Caco-2 (cell line): ENCODE measurements at regions not wholly inside any gene's neighbourhood (a gene's known extent, or its start where the extent isn't known, plus 50 kb on each side); places are given as distances from the start of the nearest gene placed in this dataset.

ENCODE experiments used
- BruUV-seq: library from RNA; stranded (reverse); fragments of 400-500 nt; replicated peaks from 2 replicates; lab custom pipeline; 2021; lab: Mats Ljungman, UMichigan
- CTCF ChIA-PET: fragments of 300-600 bp; sonication (Branson Sonifier 250); formaldehyde crosslinking; loops from one replicate; lab custom pipeline; 2022; ENCODE audit warnings: antibody characterized with exemption; lab: Charles Lee
- POLR2A ChIA-PET: fragments of 300-600 bp; sonication (Branson Sonifier 250); formaldehyde crosslinking; loops from one replicate; lab custom pipeline; 2022; ENCODE audit warnings: antibody characterized with exemption; lab: Charles Lee
- DNase-seq, 2 experiments: peaks; one replicate each; pipeline versions ENCODE4 v3.0.0 to v3.0.0-alpha.2; 2020 to 2022
- H3K27me3 ChIP-seq: replicated peaks from 2 replicates; pipeline ENCODE4 v1.6.0; 2011; ENCODE audit warnings: low read length; ENCODE audit not compliant: control insufficient read depth, insufficient read depth
- H3K36me3 ChIP-seq: 2 replicates; pipeline ENCODE4 v1.5.1; 2011; ENCODE audit warnings: low read length; ENCODE audit not compliant: control insufficient read depth, insufficient read depth
- H3K4me1 ChIP-seq: fragments of 250-450 bp; sonication (Bioruptor Pico); 2 replicates; pipeline ENCODE4 v1.5.1; 2020; ENCODE audit warnings: mild to moderate bottlenecking
- H3K4me3 ChIP-seq: 2 replicates; pipeline ENCODE4 v1.5.1; 2011; ENCODE audit warnings: low read depth, mild to moderate bottlenecking, control low read depth, low read length
- H3K9me3 ChIP-seq: fragments of 250-450 bp; sonication (Bioruptor Pico); 2 replicates; pipeline ENCODE4 v1.5.1; 2020; ENCODE audit warnings: mild to moderate bottlenecking, moderate library complexity
- H3K27ac Mint-ChIP-seq: one replicate; pipeline ENCODE4 v1.8.0; 2022; ENCODE audit warnings: mixed read lengths; ENCODE audit not compliant: unreplicated experiment
- H3K27me3 Mint-ChIP-seq: one replicate; pipeline ENCODE4 v1.8.0; 2022; ENCODE audit warnings: mixed read lengths; ENCODE audit not compliant: insufficient read depth, unreplicated experiment
- H3K36me3 Mint-ChIP-seq: one replicate; pipeline ENCODE4 v1.8.0; 2022; ENCODE audit warnings: mild to moderate bottlenecking, mixed read lengths; ENCODE audit not compliant: insufficient read depth, unreplicated experiment
- H3K4me1 Mint-ChIP-seq: one replicate; pipeline ENCODE4 v1.8.0; 2022; ENCODE audit warnings: low read depth, mixed read lengths; ENCODE audit not compliant: unreplicated experiment
- H3K4me3 Mint-ChIP-seq: one replicate; pipeline ENCODE4 v1.8.0; 2022; ENCODE audit warnings: mild to moderate bottlenecking, moderate library complexity, mixed read lengths; ENCODE audit not compliant: unreplicated experiment
- H3K9me3 Mint-ChIP-seq: one replicate; pipeline ENCODE4 v1.8.0; 2022; ENCODE audit warnings: mixed read lengths; ENCODE audit not compliant: unreplicated experiment
- CTCF ChIP-seq, 2 experiments: fragments of 200-600 bp in 1 of 2; IDR thresholded peaks; 1 replicate in 1 of 2; 2 replicates in 1 of 2; pipeline versions ENCODE4 v1.5.1 to v1.8.0; 2011 to 2022; ENCODE audit warnings: antibody characterized with exemption in 1 of 2, control low read depth in 1 of 2, inconsistent platforms in 1 of 2, low read depth in 1 of 2, low read length in 1 of 2, mild to moderate bottlenecking in 1 of 2, moderate library complexity in 1 of 2; ENCODE audit not compliant: insufficient read depth in 1 of 2, severe bottlenecking in 1 of 2, unreplicated experiment in 1 of 2
- intact Hi-C: fragments of 100-400 bp; cut with micrococcal nuclease; formaldehyde crosslinking; loops from one replicate; pipeline ENCODE4 v1.10.0; 2022; ENCODE audit not compliant: unreplicated experiment

- no peaks in the 10 kb centered on the region for H3K9me3 Mint-ChIP-seq
- ChIA-PET CTCF (no interaction called here), POLR2A (no interaction called here)
- no peaks in the 10 kb centered on the region for H3K27me3 Mint-ChIP-seq
- H3K4me1 Mint-ChIP-seq = peaks cover 6% of the 10 kb centered on the region
- Histone ChIP-seq H3K27me3 (no peaks in the 10 kb centered on the region), H3K4me1 (no peaks in the 10 kb centered on the region), H3K36me3 (no peaks in the 10 kb centered on the region), H3K4me3 (no peak overlapping the region), H3K9me3 (no peaks in the 10 kb centered on the region)
- no peak for TF ChIP-seq CTCF (IDR thresholded peaks at IDR 0.05; ENCODE audit: insufficient read depth in 1 of 2, low read depth in 1 of 2, low read length in 1 of 2, severe bottlenecking in 1 of 2, unreplicated experiment in 1 of 2)
- no TSS peak for BruUV-seq
- no peaks in the 10 kb centered on the region for H3K36me3 Mint-ChIP-seq
- DNase-seq = no peak
- intact Hi-C loops = no loop called here
- H3K4me3 Mint-ChIP-seq = no peak overlapping the region
- no peak overlapping the region for H3K27ac Mint-ChIP-seq
Observed at GRCh38 chr7:115233809-115234208, 311.9 kb downstream of the MDFIC start.

GRCh38 chr7:115232041-115232440 is 310.1 kb downstream of the MDFIC start:
- intact Hi-C loops = no loop called here
- Mint-ChIP-seq H3K27ac (no peak overlapping the region), H3K9me3 (no peaks in the 10 kb centered on the region), H3K4me1 (peaks cover 8% of the 10 kb centered on the region), H3K4me3 (no peak overlapping the region), H3K27me3 (no peaks in the 10 kb centered on the region), H3K36me3 (no peaks in the 10 kb centered on the region)
- no peak for DNase-seq
- H3K9me3 ChIP-seq = no peaks in the 10 kb centered on the region
- CTCF ChIA-PET = no interaction called here
- BruUV-seq = no TSS peak
- POLR2A ChIA-PET = no interaction called here
- no peak for TF ChIP-seq CTCF (IDR thresholded peaks at IDR 0.05; ENCODE audit: insufficient read depth in 1 of 2, low read depth in 1 of 2, low read length in 1 of 2, severe bottlenecking in 1 of 2, unreplicated experiment in 1 of 2)
- no peaks in the 10 kb centered on the region for H3K4me1 ChIP-seq
- no peaks in the 10 kb centered on the region for H3K36me3 ChIP-seq
- H3K4me3 ChIP-seq = no peak overlapping the region
- H3K27me3 ChIP-seq = no peaks in the 10 kb centered on the region

- Mint-ChIP-seq H3K9me3 (no peaks in the 10 kb centered on the region), H3K4me1 (peaks cover 18% of the 10 kb centered on the region), H3K27ac (no peak overlapping the region), H3K27me3 (no peaks in the 10 kb centered on the region), H3K4me3 (no peak overlapping the region), H3K36me3 (no peaks in the 10 kb centered on the region)
- Histone ChIP-seq H3K4me1 (0 out of 2 replicates have a peak, but pooled peaks cover 4% of the 10 kb centered on the region), H3K9me3 (no peaks in the 10 kb centered on the region), H3K36me3 (no peaks in the 10 kb centered on the region), H3K4me3 (no peak overlapping the region), H3K27me3 (no peaks in the 10 kb centered on the region)
- DNase-seq = no peak
- ChIA-PET POLR2A (no interaction called here), CTCF (no interaction called here)
- intact Hi-C loops = no loop called here
- no peak for TF ChIP-seq CTCF (IDR thresholded peaks at IDR 0.05; ENCODE audit: insufficient read depth in 1 of 2, low read depth in 1 of 2, low read length in 1 of 2, severe bottlenecking in 1 of 2, unreplicated experiment in 1 of 2)
- BruUV-seq = no TSS peak
Observed at GRCh38 chr7:115230882-115231571, 309.1 kb downstream of the MDFIC start.
